IMR-90 (cell line): ENCODE measurements at regions not wholly inside any gene's neighbourhood (a gene's known extent, or its start where the extent isn't known, plus 50 kb on each side); places are given as distances from the start of the nearest gene placed in this dataset.

Experiments used
- ATAC-seq: fragments of 200-7000 bp; cut with Tn5 transposase; 2 replicates; pipeline ENCODE4 v1.9.1; 2020; ENCODE audit warnings: low read depth, mild to moderate bottlenecking, moderate library complexity
- BruUV-seq: library from RNA; stranded (reverse); fragments of 400-500 nt; replicated peaks from 2 replicates; lab custom pipeline; 2021; lab: Mats Ljungman, UMichigan
- CTCF ChIA-PET: fragments of 300-600 bp; formaldehyde crosslinking; extraction: SDS; loops from one replicate; lab custom pipeline; 2021; ENCODE audit warnings: antibody characterized with exemption; lab: Yijun Ruan, JAX
- POLR2A ChIA-PET: fragments of 300-600 bp; sonication (Branson Sonifier 250); formaldehyde crosslinking; loops from one replicate; lab custom pipeline; 2022; ENCODE audit warnings: antibody characterized with exemption; ENCODE audit not compliant: unreplicated experiment; lab: Charles Lee
- DNase-seq: peaks from one replicate; pipeline ENCODE4 v3.0.0; 2013
- H2AFZ ChIP-seq: replicated peaks from 2 replicates; pipeline ENCODE3; 2013; ENCODE audit warnings: low read length, mild to moderate bottlenecking; ENCODE audit not compliant: poor library complexity
- H2AK5ac ChIP-seq: 2 replicates; pipeline ENCODE4 v1.6.1; 2013; ENCODE audit warnings: low read depth, low read length, inconsistent platforms
- H2AK9ac ChIP-seq: replicated peaks from 2 replicates; pipeline ENCODE3; 2013; ENCODE audit warnings: mild to moderate bottlenecking, low read depth, low read length, moderate library complexity; ENCODE audit not compliant: poor library complexity
- H2BK120ac ChIP-seq: 2 replicates; pipeline ENCODE4 v1.6.1; 2013; ENCODE audit warnings: low read depth, low read length, inconsistent platforms
- H2BK15ac ChIP-seq: 3 replicates; pipeline ENCODE4 v1.6.1; 2013; ENCODE audit warnings: low read depth, low read length, inconsistent platforms
- H2BK20ac ChIP-seq: 2 replicates; pipeline ENCODE4 v1.6.1; 2013; ENCODE audit warnings: low read depth, mild to moderate bottlenecking, inconsistent platforms, low read length, moderate library complexity
- H2BK5ac ChIP-seq: 2 replicates; pipeline ENCODE4 v1.6.1; 2013; ENCODE audit warnings: mild to moderate bottlenecking, low read depth, low read length, inconsistent platforms; ENCODE audit not compliant: poor library complexity, severe bottlenecking
- H3K14ac ChIP-seq: replicated peaks from 2 replicates; pipeline ENCODE4 v1.6.1; 2013; ENCODE audit warnings: low read depth, low read length, inconsistent platforms
- H3K18ac ChIP-seq: 2 replicates; pipeline ENCODE4 v1.6.1; 2013; ENCODE audit warnings: low read depth, low read length, control low read depth
- H3K23ac ChIP-seq: 2 replicates; pipeline ENCODE4 v1.6.1; 2013; ENCODE audit warnings: low read depth, low read length, inconsistent platforms
- H3K27ac ChIP-seq: 2 replicates; pipeline ENCODE4 v1.5.1; 2013; ENCODE audit warnings: mild to moderate bottlenecking, control low read depth, low read length; ENCODE audit not compliant: insufficient read depth
- H3K27me3 ChIP-seq: 2 replicates; pipeline ENCODE4 v1.6.1; 2013; ENCODE audit warnings: low read length; ENCODE audit not compliant: control insufficient read depth, insufficient read depth
- H3K36me3 ChIP-seq: 2 replicates; pipeline ENCODE4 v1.6.1; 2013; ENCODE audit warnings: low read length, mixed read lengths; ENCODE audit not compliant: control insufficient read depth, insufficient read depth
- H3K4ac ChIP-seq: 2 replicates; pipeline ENCODE4 v1.6.1; 2013; ENCODE audit warnings: low read depth, low read length, inconsistent platforms
- H3K4me1 ChIP-seq: 2 replicates; pipeline ENCODE4 v1.6.1; 2013; ENCODE audit warnings: low read length, mixed read lengths; ENCODE audit not compliant: control insufficient read depth, insufficient read depth
- H3K4me2 ChIP-seq: 2 replicates; pipeline ENCODE4 v1.6.1; 2013; ENCODE audit warnings: low read depth, mild to moderate bottlenecking, control low read depth, low read length, moderate library complexity
- H3K4me3 ChIP-seq: 2 replicates; pipeline ENCODE4 v1.5.1; 2013; ENCODE audit warnings: low read depth, mild to moderate bottlenecking, control low read depth, low read length, moderate library complexity; ENCODE audit not compliant: insufficient read depth
- H3K56ac ChIP-seq: 2 replicates; pipeline ENCODE4 v1.6.1; 2013; ENCODE audit warnings: low read length, inconsistent platforms; ENCODE audit not compliant: insufficient read depth; ENCODE audit errors: extremely low read depth
- H3K79me1 ChIP-seq, 2 experiments: 2 replicates each; pipeline ENCODE4 v1.6.1; 2013; ENCODE audit warnings: low read length in 2 of 2, inconsistent platforms in 1 of 2, low read depth in 1 of 2
- H3K9ac ChIP-seq: 2 replicates; pipeline ENCODE4 v1.6.1; 2013; ENCODE audit warnings: low read depth, low read length, control low read depth
- H3K9me1 ChIP-seq: 2 replicates; pipeline ENCODE4 v1.6.1; 2013; ENCODE audit warnings: low read length, inconsistent platforms; ENCODE audit not compliant: insufficient read depth
- H3K9me3 ChIP-seq: 2 replicates; pipeline ENCODE4 v1.6.1; 2013; ENCODE audit warnings: low read length; ENCODE audit not compliant: control insufficient read depth, insufficient read depth
- H4K20me1 ChIP-seq: 2 replicates; pipeline ENCODE4 v1.6.1; 2013; ENCODE audit warnings: low read length, inconsistent platforms; ENCODE audit not compliant: insufficient read depth
- H4K5ac ChIP-seq: 2 replicates; pipeline ENCODE4 v1.6.1; 2013; ENCODE audit warnings: mild to moderate bottlenecking, low read depth, low read length, control low read depth
- H4K8ac ChIP-seq, 2 experiments: 2 replicates each; pipeline ENCODE4 v1.6.1; 2013; ENCODE audit warnings: low read depth in 2 of 2, low read length in 2 of 2, control low read depth in 1 of 2, inconsistent platforms in 1 of 2
- H4K91ac ChIP-seq: 2 replicates; pipeline ENCODE4 v1.6.1; 2013; ENCODE audit warnings: low read depth, low read length, inconsistent platforms; ENCODE audit not compliant: insufficient read depth
- BHLHE40 ChIP-seq: fragments of 150-350 bp; IDR thresholded peaks from 2 replicates; pipeline ENCODE4 v1.6.1; 2016; ENCODE audit warnings: mild to moderate bottlenecking, low read depth, low read length
- CEBPB ChIP-seq: IDR thresholded peaks from 2 replicates; pipeline ENCODE4 v1.6.1; 2012; ENCODE audit warnings: low read depth, low read length, improper control_type of control experiment
- CTCF ChIP-seq: conservative IDR thresholded peaks from 2 replicates; pipeline ENCODE4 v1.5.1; 2012; ENCODE audit warnings: mild to moderate bottlenecking, low read depth, low read length, improper control_type of control experiment
- ELK1 ChIP-seq: fragments of 150-350 bp; IDR thresholded peaks from 2 replicates; pipeline ENCODE4 v1.6.1; 2016; ENCODE audit warnings: low read depth, mild to moderate bottlenecking, low read length, moderate library complexity, borderline replicate concordance
- FOS ChIP-seq: fragments of 150-350 bp; IDR thresholded peaks from 2 replicates; pipeline ENCODE4 v1.6.1; 2016; ENCODE audit warnings: low read depth, low read length
- MXI1 ChIP-seq: IDR thresholded peaks from 2 replicates; pipeline ENCODE4 v1.6.1; 2012; ENCODE audit warnings: low read depth, mild to moderate bottlenecking, low read length, moderate library complexity, borderline replicate concordance
- POLR2A ChIP-seq: IDR thresholded peaks from 2 replicates; pipeline ENCODE4 v1.6.1; 2012; ENCODE audit warnings: mild to moderate bottlenecking, low read depth, low read length
- RAD21 ChIP-seq: IDR thresholded peaks from 2 replicates; pipeline ENCODE4 v1.6.1; 2012; ENCODE audit warnings: low read length, improper control_type of control experiment
- RCOR1 ChIP-seq: IDR thresholded peaks from 2 replicates; pipeline ENCODE4 v1.6.1; 2012; ENCODE audit warnings: mild to moderate bottlenecking, low read length, improper control_type of control experiment; ENCODE audit not compliant: insufficient replicate concordance
- SMC3 ChIP-seq: fragments of 150-350 bp; IDR thresholded peaks from 2 replicates; pipeline ENCODE4 v1.6.1; 2016; ENCODE audit warnings: low read depth, mild to moderate bottlenecking, antibody characterized with exemption, low read length, moderate library complexity
- USF2 ChIP-seq: fragments of 150-350 bp; IDR thresholded peaks from 2 replicates; pipeline ENCODE4 v1.6.1; 2017; ENCODE audit warnings: mild to moderate bottlenecking, antibody characterized with exemption, low read length, low read depth
- WGBS, 2 experiments: methylation state at CpG; one replicate each; pipeline versions ENCODE4 v1.1.5 to v1.1.7; 2013; ENCODE audit warnings: missing lambda C conversion rate in 2 of 2; ENCODE audit not compliant: insufficient read length in 1 of 2; ENCODE audit errors: extremely low coverage in 2 of 2; 5-methylcytosine and 5-hydroxymethylcytosine counted together
- dilution Hi-C: fragments of 300-500 bp; cut with HindIII; formaldehyde crosslinking; loops from one replicate; pipeline ENCODE4 v1.14.3; 2018; ENCODE audit warnings: low sequenced_read_pairs; ENCODE audit not compliant: unreplicated experiment
- in situ Hi-C: fragments of 300-500 bp; cut with MboI; formaldehyde crosslinking; loops from 3 replicates; pipeline ENCODE4 v1.14.3; 2019; ENCODE audit warnings: low sequenced_read_pairs, inconsistent platforms, mixed read lengths
- intact Hi-C: fragments of 100-400 bp; cut with micrococcal nuclease; formaldehyde crosslinking; loops from 2 replicates; pipeline ENCODE4 v1.10.0; 2022

GRCh38 chr6:90417385-90417784 is 120.7 kb upstream of the BACH2 start:
- Histone ChIP-seq H4K20me1 (no peaks in the 10 kb centered on the region), H2AFZ (no peak overlapping the region), H3K9ac (no peak overlapping the region), H3K9me3 (no peaks in the 10 kb centered on the region), H3K4me2 (no peak overlapping the region), H3K23ac (no peak overlapping the region), H3K4me3 (no peak overlapping the region), H2BK120ac (no peak overlapping the region), H4K5ac (no peak overlapping the region), H4K91ac (no peak overlapping the region), H3K79me1 (no peaks in the 10 kb centered on the region), H3K18ac (no peak overlapping the region), H2BK20ac (no peak overlapping the region), H3K56ac (no peak overlapping the region), H3K4ac (no peak overlapping the region), H2AK9ac (no peak overlapping the region), H3K14ac (no peak overlapping the region), H2BK15ac (no peak overlapping the region), H3K9me1 (no peaks in the 10 kb centered on the region), H2BK5ac (no peak overlapping the region), H3K4me1 (peaks cover 3% of the 10 kb centered on the region; the same call in 1 of the 2 replicates), H3K27ac (no peak overlapping the region), H4K8ac (no peak overlapping the region), H3K36me3 (no peaks in the 10 kb centered on the region), H3K27me3 (peaks cover 11% of the 10 kb centered on the region), H2AK5ac (no peak overlapping the region)
- 20% methylated on average over 1 of the region's 1 CpG; no CpG with 5 or more reads in 1 of the 2 experiments for WGBS, 2 experiments
- BruUV-seq, result no TSS peak
- in situ Hi-C loops, result no loop called here
- ChIA-PET CTCF (no interaction called here), POLR2A (no interaction called here)
- intact Hi-C loops, result no loop called here
- ATAC-seq (no peak), DNase-seq (no peak)
- no peak for TF ChIP-seq USF2
- no peak for TF ChIP-seq CTCF
- no peak for TF ChIP-seq POLR2A
- TF ChIP-seq FOS, result no peak
- no peak for TF ChIP-seq RAD21
- TF ChIP-seq CEBPB, result no peak
- TF ChIP-seq BHLHE40, result no peak
- no peak for TF ChIP-seq ELK1
- no peak for TF ChIP-seq MXI1
- no peak for TF ChIP-seq RCOR1
- TF ChIP-seq SMC3, result no peak
- dilution Hi-C loops, result no loop called here
